Activated T-cell treated with anti-CD3 and anti-CD28 coated beads, Interleukin-2, amount 50 U/mL, for 72 hours (primary cell): ENCODE measurements at regions not wholly inside any gene's neighbourhood (a gene's known extent, or its start where the extent isn't known, plus 50 kb on each side); places are given as distances from the start of the nearest gene placed in this dataset.
A peak's percentile ranks its signal among the peaks of the same experiment; 100 is the strongest.

ENCODE experiments used
- ATAC-seq, 2 donors: fragments of 150-1000 bp; cut with Tn5 transposase; replicated peaks in 1 of 2; 2 replicates each; pipeline ENCODE4 v1.10.0; 2021; ENCODE audit warnings: moderate library complexity in 2 of 2, mild to moderate bottlenecking in 1 of 2
- DNase-seq, 2 donors: peaks; one replicate each; pipeline ENCODE4 v3.0.0; 2021 to 2022; ENCODE audit warnings: mixed read lengths in 1 of 2
- H3K27ac Mint-ChIP-seq: one replicate; pipeline ENCODE4 v1.8.0; 2022; ENCODE audit warnings: mild to moderate bottlenecking, moderate library complexity, mixed read lengths
- H3K27me3 Mint-ChIP-seq: one replicate; pipeline ENCODE4 v1.8.0; 2022; ENCODE audit warnings: low read depth, mixed read lengths
- H3K36me3 Mint-ChIP-seq, 2 donors: one replicate each; pipeline ENCODE4 v1.8.0; 2022; ENCODE audit warnings: mixed read lengths in 2 of 2, mild to moderate bottlenecking in 1 of 2; ENCODE audit not compliant: insufficient read depth in 2 of 2
- H3K4me1 Mint-ChIP-seq: one replicate; pipeline ENCODE4 v1.8.0; 2022; ENCODE audit warnings: low read depth, mixed read lengths
- H3K4me3 Mint-ChIP-seq, 2 donors: one replicate each; pipeline ENCODE4 v1.8.0; 2022; ENCODE audit warnings: mild to moderate bottlenecking in 2 of 2, mixed read lengths in 2 of 2, moderate library complexity in 2 of 2
- H3K9me3 Mint-ChIP-seq, 2 donors: one replicate each; pipeline ENCODE4 v1.8.0; 2022; ENCODE audit warnings: mixed read lengths in 2 of 2

GRCh38 chr13:66036024-66036614 is 1194.0 kb downstream of the PCDH9 start:
- no peaks in the 10 kb centered on the region for H3K36me3 Mint-ChIP-seq
- H3K27me3 Mint-ChIP-seq = no peaks in the 10 kb centered on the region
- ATAC-seq (no peak), DNase-seq (no peak)
- H3K9me3 Mint-ChIP-seq = peaks cover 5 to 6% of the 10 kb centered on the region in 2 donors
- H3K4me1 Mint-ChIP-seq = no peaks in the 10 kb centered on the region
- H3K27ac Mint-ChIP-seq = no peak overlapping the region
- H3K4me3 Mint-ChIP-seq = no peak overlapping the region

DNA sequence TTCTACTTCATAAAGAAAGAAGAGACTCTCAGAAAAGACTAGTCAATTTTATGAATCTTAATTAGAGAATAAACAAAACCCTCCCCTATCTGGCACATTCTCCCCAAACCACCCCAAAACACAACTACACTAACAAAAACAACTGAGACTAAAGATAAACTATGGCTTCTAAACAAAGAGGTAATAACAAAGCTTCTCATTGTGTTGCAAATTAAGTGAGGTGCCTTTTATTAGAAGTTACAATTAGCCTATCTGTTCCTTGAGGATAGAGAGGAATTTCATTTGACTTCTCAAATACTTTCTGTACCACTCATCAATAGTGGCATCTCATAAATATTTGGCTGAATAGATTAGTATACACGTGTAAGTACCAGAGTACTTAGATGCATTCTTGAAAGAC is 1196.2 kb downstream of the PCDH9 start:
- Mint-ChIP-seq H3K27me3 (no peaks in the 10 kb centered on the region), H3K27ac (no peak overlapping the region), H3K4me3 (no peak overlapping the region), H3K36me3 (no peaks in the 10 kb centered on the region), H3K4me1 (no peaks in the 10 kb centered on the region), H3K9me3 (peaks cover 4 to 5% of the 10 kb centered on the region in 2 donors)
- ATAC-seq (no peak), DNase-seq (no peak)

GRCh38 chr13:66021846-66022245 is 1208.3 kb downstream of the PCDH9 start:
- H3K36me3 Mint-ChIP-seq = no peaks in the 10 kb centered on the region
- no peaks in the 10 kb centered on the region for H3K4me1 Mint-ChIP-seq
- H3K4me3 Mint-ChIP-seq = no peak overlapping the region
- no peak for DNase-seq
- no peaks in the 10 kb centered on the region for H3K27me3 Mint-ChIP-seq
- H3K27ac Mint-ChIP-seq = no peak overlapping the region
- peaks cover 3 to 9% of the 10 kb centered on the region in 2 donors for H3K9me3 Mint-ChIP-seq
- no peak for ATAC-seq

DNA sequence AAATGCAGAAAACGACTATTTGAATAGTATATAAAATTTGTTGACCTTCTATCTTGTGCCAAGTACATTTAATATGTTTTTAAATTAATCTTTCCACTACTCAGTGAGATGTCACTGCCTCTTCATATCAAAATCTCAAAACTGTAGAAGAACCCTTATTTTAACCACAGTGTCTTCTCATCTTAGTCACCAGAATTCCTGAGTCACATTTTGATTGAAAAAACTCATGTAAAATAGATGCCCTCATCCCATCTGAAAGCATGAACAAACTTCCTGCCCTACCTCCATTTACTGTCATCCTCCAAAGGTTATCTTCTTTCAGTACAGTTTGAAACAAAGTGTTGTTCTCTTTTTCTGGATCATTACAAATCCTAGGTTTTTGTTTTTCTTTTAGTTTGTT is 1215.4 kb downstream of the PCDH9 start:
- H3K9me3 Mint-ChIP-seq = peaks cover 6 to 13% of the 10 kb centered on the region in 2 donors
- H3K36me3 Mint-ChIP-seq = peaks cover 0 to 3% of the 10 kb centered on the region in 2 donors
- H3K4me1 Mint-ChIP-seq = peaks cover 5% of the 10 kb centered on the region
- DNase-seq (no peak), ATAC-seq (peak in 1 of 2 donors; percentile 32)
- H3K4me3 Mint-ChIP-seq = no peak overlapping the region
- no peak overlapping the region for H3K27ac Mint-ChIP-seq
- no peaks in the 10 kb centered on the region for H3K27me3 Mint-ChIP-seq

GRCh38 chr13:66009241-66009640 is 1220.9 kb downstream of the PCDH9 start:
- ATAC-seq (no peak), DNase-seq (no peak)
- Mint-ChIP-seq H3K4me3 (no peak overlapping the region), H3K27me3 (no peaks in the 10 kb centered on the region), H3K36me3 (peaks cover 0 to 3% of the 10 kb centered on the region in 2 donors), H3K4me1 (no peaks in the 10 kb centered on the region), H3K9me3 (peaks cover 4 to 5% of the 10 kb centered on the region in 2 donors), H3K27ac (no peak overlapping the region)

DNA sequence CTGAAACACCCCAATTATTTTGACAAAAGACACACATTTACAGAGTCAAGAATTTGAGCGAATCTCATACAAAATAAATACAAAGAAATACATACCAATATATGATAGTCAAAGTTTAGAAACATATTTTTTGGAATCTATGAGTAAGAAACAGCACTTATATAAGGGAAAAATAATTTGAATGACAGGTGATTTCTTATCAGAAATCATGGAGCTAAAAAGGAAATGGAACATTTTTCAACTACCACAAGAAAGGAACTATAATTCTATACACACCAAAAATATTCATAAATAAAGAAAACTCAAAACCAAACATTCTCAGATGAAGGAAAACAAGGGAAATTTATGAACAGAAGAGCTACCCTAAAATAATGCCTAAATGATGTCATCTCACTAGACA is 1226.6 kb downstream of the PCDH9 start:
- H3K27me3 Mint-ChIP-seq = no peaks in the 10 kb centered on the region
- no peak for ATAC-seq
- H3K27ac Mint-ChIP-seq = no peak overlapping the region
- no peak overlapping the region for H3K4me3 Mint-ChIP-seq
- H3K36me3 Mint-ChIP-seq = no peaks in the 10 kb centered on the region
- H3K9me3 Mint-ChIP-seq = peaks cover 3 to 5% of the 10 kb centered on the region in 2 donors
- DNase-seq = no peak
- no peaks in the 10 kb centered on the region for H3K4me1 Mint-ChIP-seq

- Mint-ChIP-seq H3K36me3 (no peaks in the 10 kb centered on the region), H3K27me3 (no peaks in the 10 kb centered on the region), H3K9me3 (peaks cover 4 to 5% of the 10 kb centered on the region in 2 donors), H3K4me1 (no peaks in the 10 kb centered on the region), H3K27ac (no peak overlapping the region), H3K4me3 (no peak overlapping the region)
- DNase-seq = no peak
- ATAC-seq = no peak
Measured at GRCh38 chr13:66001140-66001539, 1229.0 kb downstream of the PCDH9 start.

DNA sequence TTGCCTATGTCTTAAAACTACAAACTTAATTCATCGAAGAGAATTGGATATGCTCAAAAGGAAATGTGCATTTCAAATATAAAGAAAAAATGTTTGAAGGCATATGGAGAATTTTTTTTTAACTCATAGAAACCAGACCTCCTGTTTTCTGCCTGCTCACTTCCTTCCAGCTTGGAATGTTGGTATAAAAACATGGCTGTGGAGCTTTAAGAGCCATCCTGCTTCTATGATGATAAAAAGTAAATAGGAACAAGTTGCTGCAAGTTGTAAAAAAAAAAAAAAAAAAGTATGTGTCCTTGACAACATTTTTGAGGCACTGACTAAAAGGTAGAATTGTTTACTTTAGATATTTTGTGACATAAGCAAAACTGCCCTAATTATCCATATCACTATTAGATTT is 1230.7 kb downstream of the PCDH9 start:
- DNase-seq (no peak), ATAC-seq (no peak)
- Mint-ChIP-seq H3K4me3 (no peak overlapping the region), H3K27me3 (no peaks in the 10 kb centered on the region), H3K27ac (no peak overlapping the region), H3K36me3 (no peaks in the 10 kb centered on the region), H3K9me3 (peaks cover 4 to 5% of the 10 kb centered on the region in 2 donors), H3K4me1 (no peaks in the 10 kb centered on the region)

DNA sequence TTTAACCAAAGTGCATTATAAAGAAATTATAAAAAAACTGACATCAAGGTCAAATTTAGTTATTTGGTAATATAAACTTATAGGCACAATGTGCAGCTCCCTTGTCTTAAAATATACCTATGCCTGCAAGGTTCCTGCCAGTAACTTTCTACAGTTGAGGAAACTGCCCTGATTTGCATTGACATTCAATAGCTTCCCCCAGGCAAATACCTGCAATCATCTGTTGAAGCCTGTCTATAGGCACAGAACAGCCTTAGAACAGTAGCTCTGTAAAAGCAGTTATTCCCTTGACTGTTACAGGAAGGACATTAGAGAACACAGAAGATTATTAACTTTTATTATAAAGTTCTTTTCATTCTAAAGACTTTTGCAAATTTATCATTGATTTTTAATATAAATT is 1239.5 kb downstream of the PCDH9 start:
- no peak for ATAC-seq
- no peaks in the 10 kb centered on the region for H3K36me3 Mint-ChIP-seq
- DNase-seq = no peak
- no peaks in the 10 kb centered on the region for H3K4me1 Mint-ChIP-seq
- peaks cover 1 to 6% of the 10 kb centered on the region in 2 donors for H3K9me3 Mint-ChIP-seq
- H3K27me3 Mint-ChIP-seq = no peaks in the 10 kb centered on the region
- H3K4me3 Mint-ChIP-seq = no peak overlapping the region
- H3K27ac Mint-ChIP-seq = no peak overlapping the region

DNA sequence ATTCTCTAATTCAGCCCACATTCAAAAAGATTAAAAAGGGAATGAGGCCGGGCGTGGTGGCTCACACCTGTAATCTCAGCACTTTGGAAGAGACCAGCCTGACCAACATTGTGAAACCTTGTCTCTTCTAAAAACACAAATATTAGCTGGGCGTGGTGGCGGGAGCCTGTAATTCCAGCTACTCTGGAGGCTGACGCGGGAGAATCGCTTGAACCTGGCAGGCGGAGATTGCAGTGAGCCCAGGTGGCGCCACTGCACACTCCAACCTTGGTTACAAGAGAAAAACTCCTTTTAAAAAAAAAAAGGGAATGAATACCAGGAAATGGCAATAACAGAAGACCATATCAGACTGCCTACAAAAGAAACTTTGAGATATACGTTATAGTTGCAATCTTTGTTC is 1244.5 kb downstream of the PCDH9 start:
- Mint-ChIP-seq H3K27ac (no peak overlapping the region), H3K36me3 (no peaks in the 10 kb centered on the region), H3K4me1 (no peaks in the 10 kb centered on the region), H3K27me3 (no peaks in the 10 kb centered on the region), H3K9me3 (peaks cover 0 to 2% of the 10 kb centered on the region in 2 donors), H3K4me3 (no peak overlapping the region)
- ATAC-seq = no peak
- DNase-seq = no peak

DNA sequence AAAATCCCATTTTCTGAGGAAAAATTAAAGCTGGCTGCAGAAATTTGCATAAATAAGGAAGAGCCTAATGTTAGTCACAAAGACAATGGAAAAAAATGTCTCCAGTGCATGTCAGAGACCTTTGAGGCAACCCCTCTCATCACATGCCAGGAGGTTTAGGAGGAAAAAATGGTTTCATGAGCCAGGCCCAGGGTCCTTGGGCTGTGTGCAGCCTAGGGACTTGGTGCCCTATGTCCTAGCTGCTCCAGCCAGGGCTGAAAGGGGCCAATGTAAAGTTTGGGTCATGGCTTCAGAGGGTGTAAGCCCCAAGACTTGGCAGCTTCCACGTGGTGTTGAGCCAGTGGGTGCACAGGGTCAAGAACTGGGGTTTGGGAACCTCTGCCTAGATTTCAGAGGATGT is 1252.6 kb downstream of the PCDH9 start:
- H3K27ac Mint-ChIP-seq = no peak overlapping the region
- DNase-seq (no peak), ATAC-seq (no peak)
- peaks cover 0 to 1% of the 10 kb centered on the region in 2 donors for H3K36me3 Mint-ChIP-seq
- H3K27me3 Mint-ChIP-seq = no peaks in the 10 kb centered on the region
- H3K4me1 Mint-ChIP-seq = no peaks in the 10 kb centered on the region
- H3K4me3 Mint-ChIP-seq = no peak overlapping the region
- H3K9me3 Mint-ChIP-seq = peaks cover 2 to 8% of the 10 kb centered on the region in 2 donors

DNA sequence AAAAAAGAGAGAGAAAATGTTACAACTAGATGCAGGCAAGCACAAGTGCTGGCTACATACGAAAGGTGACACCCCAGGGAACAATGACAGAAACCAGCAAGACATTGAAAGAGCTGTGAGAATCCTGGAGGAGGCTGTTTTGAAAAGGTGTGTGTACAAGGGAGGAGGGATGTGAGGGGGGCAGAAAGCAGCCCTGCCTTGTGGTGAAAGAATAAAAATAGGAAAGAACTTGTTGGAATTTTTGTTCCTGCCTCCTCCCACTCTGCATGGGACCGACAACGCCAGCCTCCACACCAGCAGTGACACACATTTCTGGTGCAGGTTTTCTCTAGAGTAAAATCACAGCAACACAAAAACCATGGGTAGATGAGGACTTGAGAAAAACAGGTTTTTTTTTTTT is 1258.6 kb downstream of the PCDH9 start:
- ATAC-seq = no peak
- Mint-ChIP-seq H3K4me3 (no peak overlapping the region), H3K36me3 (peaks cover 0 to 1% of the 10 kb centered on the region in 2 donors), H3K27me3 (no peaks in the 10 kb centered on the region), H3K9me3 (peaks cover 3% of the 10 kb centered on the region in 2 donors), H3K27ac (no peak overlapping the region), H3K4me1 (no peaks in the 10 kb centered on the region)
- no peak for DNase-seq

DNA sequence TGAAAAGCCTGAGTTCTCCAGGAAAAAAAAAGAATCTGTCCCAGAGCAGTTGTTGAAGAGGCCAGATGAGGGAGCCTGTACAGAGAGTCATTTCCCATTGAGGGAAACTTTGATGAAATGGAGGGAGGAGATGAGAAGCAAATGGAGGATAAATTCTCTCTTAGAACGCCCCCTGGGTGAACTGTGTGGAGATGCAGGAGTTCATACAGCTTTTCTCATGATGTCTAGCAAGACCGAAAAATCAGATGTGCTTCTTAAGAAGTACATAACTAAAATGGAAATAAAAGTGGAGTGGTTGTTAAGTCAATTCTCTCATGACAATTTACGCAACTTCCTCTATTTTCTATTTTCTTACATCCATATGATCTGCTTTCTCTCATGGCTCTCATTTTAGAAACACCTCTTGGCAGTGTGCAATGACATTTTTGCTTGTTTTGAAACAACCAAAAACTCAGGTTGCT is 1263.1 kb downstream of the PCDH9 start:
- Mint-ChIP-seq H3K27ac (no peak overlapping the region), H3K36me3 (peaks cover 0 to 1% of the 10 kb centered on the region in 2 donors), H3K27me3 (no peaks in the 10 kb centered on the region), H3K4me1 (no peaks in the 10 kb centered on the region), H3K9me3 (peaks cover 3 to 7% of the 10 kb centered on the region in 2 donors), H3K4me3 (no peak overlapping the region)
- DNase-seq (no peak), ATAC-seq (no peak)

DNA sequence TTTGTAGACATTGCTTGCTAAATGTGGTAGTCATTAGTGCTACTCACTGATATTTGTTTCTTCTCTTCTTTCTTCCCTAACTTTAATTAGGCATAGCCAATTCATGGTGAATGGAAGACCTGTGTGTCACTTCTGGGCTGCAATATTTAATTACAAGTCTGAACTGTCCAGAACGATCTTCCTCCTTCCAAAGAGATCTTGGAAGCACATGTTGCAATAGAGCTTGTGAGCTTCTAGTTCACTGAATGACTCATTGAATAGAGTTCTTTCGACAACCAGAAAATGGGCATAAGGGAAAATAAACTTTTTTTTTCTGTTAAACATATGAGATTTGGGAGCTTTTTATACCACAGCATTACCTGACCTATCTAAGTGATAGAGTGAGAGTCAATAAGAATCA is 1264.6 kb downstream of the PCDH9 start:
- ATAC-seq (no peak), DNase-seq (no peak)
- H3K36me3 Mint-ChIP-seq = peaks cover 0 to 1% of the 10 kb centered on the region in 2 donors
- H3K9me3 Mint-ChIP-seq = peaks cover 3 to 6% of the 10 kb centered on the region in 2 donors
- H3K27ac Mint-ChIP-seq = no peak overlapping the region
- H3K4me3 Mint-ChIP-seq = no peak overlapping the region
- H3K27me3 Mint-ChIP-seq = no peaks in the 10 kb centered on the region
- no peaks in the 10 kb centered on the region for H3K4me1 Mint-ChIP-seq
